ENCODE measurements at regions not wholly inside any gene's neighbourhood (a gene's known extent, or its start where the extent isn't known, plus 50 kb on each side); places are given as distances from the start of the nearest gene placed in this dataset.
"Not testable (repeated sequence)": the region's sequence is repeated elsewhere in the genome, so short reads cannot be mapped to it uniquely, and the experiment has no call there.

GRCh38 chr15:46089467-46089935, 454.7 kb downstream of the SQOR start:
- TF ChIP-seq CTCF (IDR thresholded peaks at IDR 0.05), result no peak
- Histone ChIP-seq H3K27ac (no peak overlapping the region), H3K4me1 (ENCODE audit: control insufficient read depth in 1 of 2, insufficient read depth in 1 of 2, low read depth in 1 of 2, low read length in 1 of 2) (no peaks in the 10 kb centered on the region), H3K4me3 (ENCODE audit: low read depth in 1 of 2, low read length in 1 of 2) (no peak overlapping the region), H3K36me3 (no peaks in the 10 kb centered on the region), H3K9me3 (no peaks in the 10 kb centered on the region), H3K27me3 (no peaks in the 10 kb centered on the region)

- Histone ChIP-seq H3K4me1 (ENCODE audit: control insufficient read depth in 1 of 2, insufficient read depth in 1 of 2, low read depth in 1 of 2, low read length in 1 of 2) (no peaks in the 10 kb centered on the region), H3K27ac (no peak overlapping the region), H3K9me3 (no peaks in the 10 kb centered on the region), H3K4me3 (ENCODE audit: low read depth in 1 of 2, low read length in 1 of 2) (no peak overlapping the region), H3K27me3 (no peaks in the 10 kb centered on the region), H3K36me3 (no peaks in the 10 kb centered on the region)
- no peak for TF ChIP-seq CTCF (IDR thresholded peaks at IDR 0.05)
These were observed 457.1 kb downstream of the SQOR start for GRCh38 chr15:46091860-46092450.

GRCh38 chr15:46098006-46098405, 463.2 kb downstream of the SQOR start:
- H3K4me1 ChIP-seq (ENCODE audit: control insufficient read depth in 1 of 2, insufficient read depth in 1 of 2, low read depth in 1 of 2, low read length in 1 of 2); H3K9me3 ChIP-seq; H3K36me3 ChIP-seq; H3K4me3 ChIP-seq (ENCODE audit: low read depth in 1 of 2, low read length in 1 of 2); H3K27me3 ChIP-seq; H3K27ac ChIP-seq: not testable (repeated sequence)

- Histone ChIP-seq H3K4me1 (ENCODE audit: control insufficient read depth in 1 of 2, insufficient read depth in 1 of 2, low read depth in 1 of 2, low read length in 1 of 2) (no peaks in the 10 kb centered on the region), H3K27me3 (no peaks in the 10 kb centered on the region), H3K36me3 (no peaks in the 10 kb centered on the region), H3K27ac (no peak overlapping the region), H3K9me3 (no peaks in the 10 kb centered on the region), H3K4me3 (ENCODE audit: low read depth in 1 of 2, low read length in 1 of 2) (no peak overlapping the region)
- no peak for TF ChIP-seq CTCF (IDR thresholded peaks at IDR 0.05)
These were observed 475.9 kb downstream of the SQOR start for GRCh38 chr15:46110755-46111154.

- H3K27ac ChIP-seq, result no peak overlapping the region
- H3K4me3 ChIP-seq (ENCODE audit: low read depth in 1 of 2, low read length in 1 of 2), result no peak overlapping the region
- H3K9me3 ChIP-seq, result no peaks in the 10 kb centered on the region
- no peaks in the 10 kb centered on the region for H3K36me3 ChIP-seq
- TF ChIP-seq CTCF (IDR thresholded peaks at IDR 0.05), result no peak
- no peaks in the 10 kb centered on the region for H3K4me1 ChIP-seq (ENCODE audit: control insufficient read depth in 1 of 2, insufficient read depth in 1 of 2, low read depth in 1 of 2, low read length in 1 of 2)
- no peaks in the 10 kb centered on the region for H3K27me3 ChIP-seq
These were observed 476.9 kb downstream of the SQOR start for GRCh38 chr15:46111730-46112129.

- Histone ChIP-seq H3K27me3 (no peaks in the 10 kb centered on the region), H3K4me3 (ENCODE audit: low read depth in 1 of 2, low read length in 1 of 2) (no peak overlapping the region), H3K4me1 (ENCODE audit: control insufficient read depth in 1 of 2, insufficient read depth in 1 of 2, low read depth in 1 of 2, low read length in 1 of 2) (no peaks in the 10 kb centered on the region), H3K36me3 (no peaks in the 10 kb centered on the region), H3K27ac (no peak overlapping the region), H3K9me3 (no peaks in the 10 kb centered on the region)
- no peak for TF ChIP-seq CTCF (IDR thresholded peaks at IDR 0.05)
These were observed 482.2 kb downstream of the SQOR start for GRCh38 chr15:46117071-46117470.

All from neutrophil (primary cell).